Breast epithelium (tissue), 3 donors: ENCODE measurements at regions not wholly inside any gene's neighbourhood (a gene's known extent, or its start where the extent isn't known, plus 50 kb on each side); places are given as distances from the start of the nearest gene placed in this dataset.

Experiments
- CTCF ChIP-seq, 3 donors: fragments of 450-650 bp; IDR thresholded peaks; one replicate each; pipeline ENCODE4 v1.5.1; 2016 to 2017; ENCODE audit warnings: antibody characterized with exemption in 3 of 3, mild to moderate bottlenecking in 3 of 3, moderate library complexity in 3 of 3
- POLR2A ChIP-seq: fragments of 450-650 bp; IDR thresholded peaks from one replicate; pipeline ENCODE4 v1.6.1; 2016; ENCODE audit warnings: antibody characterized with exemption, mild to moderate bottlenecking, moderate library complexity

DNA sequence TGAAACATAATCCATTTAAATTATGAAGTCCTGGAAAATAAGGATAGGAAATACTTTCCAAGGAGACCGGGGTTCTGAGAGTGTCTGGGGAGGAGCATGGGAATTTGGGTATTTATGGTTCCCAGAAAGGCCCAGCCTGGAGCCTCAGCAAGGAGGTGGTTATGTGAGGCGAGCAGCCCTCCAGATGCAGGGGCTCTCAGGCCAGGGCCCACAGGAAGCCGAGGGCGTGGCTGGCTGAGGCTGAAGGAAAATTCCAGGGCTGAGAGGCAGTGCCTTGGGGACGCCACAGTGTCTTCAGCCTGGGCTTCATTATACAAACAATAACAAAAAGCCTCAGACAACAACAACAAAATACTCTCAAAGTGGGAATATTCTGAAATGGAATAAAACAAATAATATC, 86.9 kb upstream of the SERPINE2 start:
- no peak for TF ChIP-seq CTCF (IDR thresholded peaks at IDR 0.05)
- TF ChIP-seq POLR2A = no peak
